ENCODE measurements at regions not wholly inside any gene's neighbourhood (a gene's known extent, or its start where the extent isn't known, plus 50 kb on each side); places are given as distances from the start of the nearest gene placed in this dataset.

GRCh38 chr2:116491292-116491691 is 1323.2 kb upstream of the DDX18 start:
- no peak for TF ChIP-seq CTCF (IDR thresholded peaks at IDR 0.05; ENCODE audit: insufficient read depth, low read length, poor library complexity, severe bottlenecking)
- TF ChIP-seq EZH2phosphoT487 (conservative IDR thresholded peaks at IDR 0.05; ENCODE audit: low read length) = no peak
